HG02981 (cell line): ENCODE measurements at regions not wholly inside any gene's neighbourhood (a gene's known extent, or its start where the extent isn't known, plus 50 kb on each side); places are given as distances from the start of the nearest gene placed in this dataset.
A peak's percentile ranks its signal among the peaks of the same experiment; 100 is the strongest.

ENCODE experiments used
- ATAC-seq: cut with Tn5 transposase; IDR thresholded peaks from one replicate; pipeline ENCODE4 v1.9.1; 2021; ENCODE audit warnings: mild to moderate bottlenecking, moderate library complexity; ENCODE audit not compliant: unreplicated experiment

- ATAC-seq = no peak
Measured at GRCh38 chr3:72698154-72698917, 149.9 kb downstream of the SHQ1 start.

GRCh38 chr3:72697717-72698116, 150.5 kb downstream of the SHQ1 start:
- no peak for ATAC-seq

- no peak for ATAC-seq
Measured at GRCh38 chr3:72696815-72697214, 151.4 kb downstream of the SHQ1 start.

GRCh38 chr3:72694398-72694797, 153.8 kb downstream of the SHQ1 start:
- ATAC-seq = no peak

GRCh38 chr3:72692990-72693389, 155.3 kb downstream of the SHQ1 start:
- ATAC-seq = no peak

GRCh38 chr3:72690629-72691028, 157.6 kb downstream of the SHQ1 start:
- no peak for ATAC-seq

GRCh38 chr3:72682936-72683452, 165.3 kb downstream of the SHQ1 start:
- peak; percentile 58 for ATAC-seq

GRCh38 chr3:72681598-72681997, 166.6 kb downstream of the SHQ1 start:
- no peak for ATAC-seq

- no peak for ATAC-seq
Measured at GRCh38 chr3:72680766-72681165, 167.5 kb downstream of the SHQ1 start.

- ATAC-seq = no peak
Measured at GRCh38 chr3:72679540-72680198, 168.6 kb downstream of the SHQ1 start.

GRCh38 chr3:72678867-72679266, 169.4 kb downstream of the SHQ1 start:
- no peak for ATAC-seq

GRCh38 chr3:72678380-72678779, 169.9 kb downstream of the SHQ1 start:
- no peak for ATAC-seq

GRCh38 chr3:72675243-72675642, 173.0 kb downstream of the SHQ1 start:
- no peak for ATAC-seq

- no peak for ATAC-seq
Measured at GRCh38 chr3:72673011-72673771, 175.1 kb downstream of the SHQ1 start.

- ATAC-seq = no peak
Measured at GRCh38 chr3:72669224-72669623, 179.0 kb downstream of the SHQ1 start.

- no peak for ATAC-seq
Measured at GRCh38 chr3:72666447-72666755, 181.8 kb downstream of the SHQ1 start.

- no peak for ATAC-seq
Measured at GRCh38 chr3:72665701-72666446, 182.4 kb downstream of the SHQ1 start.

GRCh38 chr3:72665103-72665502, 183.1 kb downstream of the SHQ1 start:
- ATAC-seq = no peak

- no peak for ATAC-seq
Measured at GRCh38 chr3:72664184-72664975, 183.9 kb downstream of the SHQ1 start.

- ATAC-seq = no peak
Measured at GRCh38 chr3:72663429-72663828, 184.8 kb downstream of the SHQ1 start.
